ENCODE measurements at regions not wholly inside any gene's neighbourhood (a gene's known extent, or its start where the extent isn't known, plus 50 kb on each side); places are given as distances from the start of the nearest gene placed in this dataset.

DNA sequence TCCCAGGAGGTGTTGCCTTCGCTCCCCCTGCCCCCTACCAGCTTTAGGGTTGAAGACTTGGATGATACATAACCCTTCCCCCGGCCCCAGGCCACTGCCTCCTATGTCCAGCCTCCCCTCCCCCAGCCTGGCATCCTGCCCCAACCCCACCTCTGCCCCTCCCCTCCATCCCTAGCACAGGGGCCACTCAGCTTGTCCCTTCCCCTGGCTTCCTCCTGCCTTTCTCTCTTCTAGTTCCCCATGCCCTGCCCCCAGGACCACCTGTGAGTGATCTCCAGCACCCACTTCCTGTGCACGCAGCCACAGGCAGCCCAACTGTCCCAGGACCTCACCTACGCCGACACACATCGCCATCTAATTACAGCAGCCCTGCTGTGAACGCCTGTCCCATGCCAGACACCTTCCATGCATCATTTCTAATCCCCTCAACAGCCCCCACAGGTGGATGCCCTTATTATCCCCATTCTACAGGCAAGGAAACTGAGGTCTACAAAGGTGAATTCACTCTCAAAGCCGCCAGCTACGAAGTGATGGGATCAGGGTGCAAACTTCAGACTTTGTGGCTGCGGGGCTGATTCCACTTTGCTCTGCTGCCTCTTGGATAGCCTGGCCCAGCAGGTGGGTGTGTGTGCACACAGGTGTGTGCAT, 82.4 kb upstream of the CHST15 start:
- no peak overlapping the region for H3K27ac ChIP-seq
- H3K4me3 ChIP-seq = no peak overlapping the region
- H3K9me3 ChIP-seq = no peaks in the 10 kb centered on the region
- intact Hi-C loops (cut with DNase I) = no loop called here
- no peaks in the 10 kb centered on the region for H3K27me3 ChIP-seq
- no peak for ATAC-seq
- TF ChIP-seq, protein P1, sequence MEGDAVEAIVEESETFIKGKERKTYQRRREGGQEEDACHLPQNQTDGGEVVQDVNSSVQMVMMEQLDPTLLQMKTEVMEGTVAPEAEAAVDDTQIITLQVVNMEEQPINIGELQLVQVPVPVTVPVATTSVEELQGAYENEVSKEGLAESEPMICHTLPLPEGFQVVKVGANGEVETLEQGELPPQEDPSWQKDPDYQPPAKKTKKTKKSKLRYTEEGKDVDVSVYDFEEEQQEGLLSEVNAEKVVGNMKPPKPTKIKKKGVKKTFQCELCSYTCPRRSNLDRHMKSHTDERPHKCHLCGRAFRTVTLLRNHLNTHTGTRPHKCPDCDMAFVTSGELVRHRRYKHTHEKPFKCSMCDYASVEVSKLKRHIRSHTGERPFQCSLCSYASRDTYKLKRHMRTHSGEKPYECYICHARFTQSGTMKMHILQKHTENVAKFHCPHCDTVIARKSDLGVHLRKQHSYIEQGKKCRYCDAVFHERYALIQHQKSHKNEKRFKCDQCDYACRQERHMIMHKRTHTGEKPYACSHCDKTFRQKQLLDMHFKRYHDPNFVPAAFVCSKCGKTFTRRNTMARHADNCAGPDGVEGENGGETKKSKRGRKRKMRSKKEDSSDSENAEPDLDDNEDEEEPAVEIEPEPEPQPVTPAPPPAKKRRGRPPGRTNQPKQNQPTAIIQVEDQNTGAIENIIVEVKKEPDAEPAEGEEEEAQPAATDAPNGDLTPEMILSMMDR (IDR thresholded peaks at IDR 0.05) = no peak
- no peak for FAIRE-seq
- DNase-seq = no peak
- no peaks in the 10 kb centered on the region for H3K36me3 ChIP-seq
- no peaks in the 10 kb centered on the region for H3K4me1 ChIP-seq
- 61 to 66% methylated on average over 10 of the region's 10 CpGs for WGBS, 2 donors

GRCh38 chr10:124174673-124175645, 81.6 kb upstream of the CHST15 start:
- H3K27me3 ChIP-seq = no peaks in the 10 kb centered on the region
- TF ChIP-seq, protein P1 (IDR thresholded peaks at IDR 0.05) = no peak
- DNase-seq = no peak
- WGBS, 2 donors = 79 to 81% methylated on average over 10 of the region's 10 CpGs
- FAIRE-seq = no peak
- H3K27ac ChIP-seq = no peak overlapping the region
- no peaks in the 10 kb centered on the region for H3K4me1 ChIP-seq
- H3K4me3 ChIP-seq = no peak overlapping the region
- ATAC-seq = no peak
- intact Hi-C loops (cut with DNase I) = no loop called here
- H3K36me3 ChIP-seq = no peaks in the 10 kb centered on the region
- H3K9me3 ChIP-seq = no peaks in the 10 kb centered on the region

DNA sequence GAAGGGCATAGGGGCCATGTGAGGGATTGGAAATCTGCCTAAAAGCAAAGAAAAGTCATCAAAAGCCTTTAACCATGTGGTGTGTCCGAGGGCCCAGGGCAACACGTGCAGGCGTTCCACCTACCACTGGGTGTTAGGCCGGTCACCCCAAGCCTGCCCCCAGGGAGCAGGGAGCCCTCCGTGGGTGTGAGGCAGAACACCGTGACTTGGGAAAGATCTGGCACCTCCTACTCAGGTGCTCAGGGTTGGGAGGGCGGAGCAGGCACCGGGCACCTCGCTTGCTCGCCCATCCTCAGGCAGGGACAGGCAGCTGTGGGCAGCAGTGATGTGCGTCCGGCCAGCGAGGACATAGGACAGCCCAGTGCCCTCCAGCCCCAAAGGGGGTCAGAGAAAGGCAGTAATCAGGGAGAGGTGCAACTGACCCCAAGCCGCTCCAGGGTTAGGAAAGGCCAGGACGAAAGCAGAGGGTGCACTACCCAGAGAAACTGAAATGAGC, 80.7 kb upstream of the CHST15 start:
- WGBS, 2 donors = 79 to 84% methylated on average over 15 of the region's 15 CpGs
- DNase-seq (no peak), ATAC-seq (no peak), FAIRE-seq (no peak)
- H3K4me1 ChIP-seq = no peaks in the 10 kb centered on the region
- no peaks in the 10 kb centered on the region for H3K36me3 ChIP-seq
- H3K27me3 ChIP-seq = no peaks in the 10 kb centered on the region
- no peaks in the 10 kb centered on the region for H3K9me3 ChIP-seq
- intact Hi-C loops (cut with DNase I) = no loop called here
- TF ChIP-seq, protein P1 (IDR thresholded peaks at IDR 0.05) = no peak
- no peak overlapping the region for H3K4me3 ChIP-seq
- H3K27ac ChIP-seq = no peak overlapping the region

- intact Hi-C loops (cut with DNase I) = no loop called here
- FAIRE-seq = no peak
Measured at GRCh38 chr10:124173298-124173900, 80.0 kb upstream of the CHST15 start.

More at GRCh38 chr10:124173298-124173900, 80.0 kb upstream of the CHST15 start:
- WGBS, 2 donors = 69 to 88% methylated on average over 15 to 16 of the region's 16 CpGs
- H3K4me1 ChIP-seq = no peaks in the 10 kb centered on the region
- H3K36me3 ChIP-seq = no peaks in the 10 kb centered on the region
- no peak overlapping the region for H3K4me3 ChIP-seq
- H3K27me3 ChIP-seq = no peaks in the 10 kb centered on the region
- DNase-seq = no peak
- H3K9me3 ChIP-seq = no peaks in the 10 kb centered on the region
- no peak overlapping the region for H3K27ac ChIP-seq
- ATAC-seq = no peak
- TF ChIP-seq, protein P1 (IDR thresholded peaks at IDR 0.05) = no peak
